BJ (cell line): ENCODE measurements at regions not wholly inside any gene's neighbourhood (a gene's known extent, or its start where the extent isn't known, plus 50 kb on each side); places are given as distances from the start of the nearest gene placed in this dataset.

Source experiments
- CTCF ChIA-PET: fragments of 350-600 bp; formaldehyde crosslinking; extraction: SDS; loops from one replicate; lab custom pipeline; 2021; ENCODE audit warnings: antibody characterized with exemption, inconsistent platforms; lab: Yijun Ruan, JAX
- POLR2A ChIA-PET: fragments of 300-600 bp; sonication (Branson Sonifier 250); formaldehyde crosslinking; extraction: SDS; loops from one replicate; lab custom pipeline; 2021; ENCODE audit warnings: antibody characterized with exemption; lab: Charles Lee
- DNase-seq: peaks from one replicate; pipeline ENCODE4 v3.0.0-alpha.2; 2011; ENCODE audit warnings: low read depth
- H3K27me3 ChIP-seq: 2 replicates; pipeline ENCODE4 v1.6.0; 2011; ENCODE audit warnings: low read length; ENCODE audit not compliant: control insufficient read depth, insufficient read depth
- H3K36me3 ChIP-seq: 2 replicates; pipeline ENCODE4 v1.5.1; 2011; ENCODE audit warnings: low read length; ENCODE audit not compliant: control insufficient read depth, insufficient read depth
- H3K4me3 ChIP-seq: 2 replicates; pipeline ENCODE4 v1.5.1; 2011; ENCODE audit warnings: low read depth, mild to moderate bottlenecking, control low read depth, low read length
- CTCF ChIP-seq: IDR thresholded peaks from 2 replicates; pipeline ENCODE4 v1.5.1; 2011; ENCODE audit warnings: low read depth, mild to moderate bottlenecking, control low read depth, inconsistent platforms, low read length, moderate library complexity; ENCODE audit not compliant: insufficient read depth

GRCh38 chr20:7723284-7723683, 217.0 kb downstream of the HAO1 start:
- no peaks in the 10 kb centered on the region for H3K27me3 ChIP-seq
- no peaks in the 10 kb centered on the region for H3K36me3 ChIP-seq
- DNase-seq, result no peak
- TF ChIP-seq CTCF, result no peak
- ChIA-PET CTCF (no interaction called here), POLR2A (no interaction called here)
- H3K4me3 ChIP-seq, result no peak overlapping the region

GRCh38 chr20:7728338-7728737, 211.9 kb downstream of the HAO1 start:
- ChIA-PET POLR2A (no interaction called here), CTCF (no interaction called here)
- no peak for TF ChIP-seq CTCF
- DNase-seq, result no peak
- no peak overlapping the region for H3K4me3 ChIP-seq
- no peaks in the 10 kb centered on the region for H3K36me3 ChIP-seq
- no peaks in the 10 kb centered on the region for H3K27me3 ChIP-seq

GRCh38 chr20:7734216-7734615, 206.0 kb downstream of the HAO1 start:
- CTCF ChIA-PET, result no interaction called here
- no peak for TF ChIP-seq CTCF
- Histone ChIP-seq H3K4me3 (no peak overlapping the region), H3K27me3 (no peaks in the 10 kb centered on the region), H3K36me3 (no peaks in the 10 kb centered on the region)
- DNase-seq, result no peak
- POLR2A ChIA-PET, result no interaction called here

- H3K4me3 ChIP-seq, result no peak overlapping the region
- no peaks in the 10 kb centered on the region for H3K27me3 ChIP-seq
- no peak for DNase-seq
- no peaks in the 10 kb centered on the region for H3K36me3 ChIP-seq
- TF ChIP-seq CTCF, result no peak
- CTCF ChIA-PET, result no interaction called here
- POLR2A ChIA-PET, result no interaction called here
Observed at GRCh38 chr20:7736336-7736735, 203.9 kb downstream of the HAO1 start.

- H3K27me3 ChIP-seq, result no peaks in the 10 kb centered on the region
- no peak overlapping the region for H3K4me3 ChIP-seq
- no peak for TF ChIP-seq CTCF
- ChIA-PET POLR2A (no interaction called here), CTCF (no interaction called here)
- H3K36me3 ChIP-seq, result no peaks in the 10 kb centered on the region
- DNase-seq, result no peak
Observed at GRCh38 chr20:7741866-7742265, 198.4 kb downstream of the HAO1 start.
